MM.1S (cell line): ENCODE measurements at regions not wholly inside any gene's neighbourhood (a gene's known extent, or its start where the extent isn't known, plus 50 kb on each side); places are given as distances from the start of the nearest gene placed in this dataset.
"Not testable (repeated sequence)": the region's sequence is repeated elsewhere in the genome, so short reads cannot be mapped to it uniquely, and the experiment has no call there.

Experiments
- DNase-seq: peaks from one replicate; pipeline ENCODE4 v3.0.0-alpha.2; 2015
- H2AFZ ChIP-seq: fragments of 300-600 bp; sonication (generic); 2 replicates; pipeline ENCODE4 v1.6.0; 2016; ENCODE audit warnings: antibody characterized with exemption, low read length
- H3F3A ChIP-seq: fragments of 300-600 bp; sonication (generic); 2 replicates; pipeline ENCODE4 v1.6.1; 2016; ENCODE audit warnings: mild to moderate bottlenecking, antibody characterized with exemption, low read length, moderate library complexity, mixed read lengths; ENCODE audit not compliant: insufficient read depth
- H3K27ac ChIP-seq: fragments of 300-600 bp; sonication (generic); 2 replicates; pipeline ENCODE4 v1.5.1; 2016; ENCODE audit warnings: mild to moderate bottlenecking, low read length
- H3K27me3 ChIP-seq: fragments of 300-600 bp; sonication (generic); replicated peaks from 2 replicates; pipeline ENCODE4 v1.6.0; 2016; ENCODE audit warnings: low read length; ENCODE audit not compliant: insufficient read depth
- H3K36me3 ChIP-seq: fragments of 300-600 bp; sonication (generic); replicated peaks from 2 replicates; pipeline ENCODE4 v1.6.1; 2016; ENCODE audit warnings: mild to moderate bottlenecking, low read length, mixed read lengths; ENCODE audit not compliant: insufficient read depth
- H3K4me1 ChIP-seq: fragments of 300-600 bp; sonication (generic); 2 replicates; pipeline ENCODE4 v1.6.1; 2016; ENCODE audit warnings: low read length, mixed read lengths
- H3K4me2 ChIP-seq: fragments of 300-600 bp; sonication (generic); 2 replicates; pipeline ENCODE4 v1.6.0; 2016; ENCODE audit warnings: low read depth, low read length
- H3K4me3 ChIP-seq: fragments of 300-600 bp; sonication (generic); 2 replicates; pipeline ENCODE4 v1.5.1; 2016; ENCODE audit warnings: low read length, mixed read lengths
- H3K79me2 ChIP-seq: fragments of 300-600 bp; sonication (generic); 2 replicates; pipeline ENCODE4 v1.6.1; 2016; ENCODE audit warnings: mixed run types, low read length, mixed read lengths
- H3K9ac ChIP-seq: fragments of 300-600 bp; sonication (generic); 2 replicates; pipeline ENCODE4 v1.6.1; 2016; ENCODE audit warnings: low read length, mixed read lengths
- H3K9me2 ChIP-seq: fragments of 300-600 bp; sonication (generic); replicated peaks from 2 replicates; pipeline ENCODE4 v1.6.1; 2016; ENCODE audit warnings: mild to moderate bottlenecking, low read length, mixed read lengths; ENCODE audit not compliant: insufficient read depth
- H3K9me3 ChIP-seq: fragments of 300-600 bp; sonication (generic); replicated peaks from 2 replicates; pipeline ENCODE4 v1.6.1; 2016; ENCODE audit warnings: mild to moderate bottlenecking, low read length, mixed read lengths; ENCODE audit not compliant: insufficient read depth
- H4K20me1 ChIP-seq: fragments of 300-600 bp; sonication (generic); 2 replicates; pipeline ENCODE4 v1.6.1; 2016; ENCODE audit warnings: mild to moderate bottlenecking, low read length, moderate library complexity, mixed read lengths; ENCODE audit not compliant: insufficient read depth
- CTCF ChIP-seq: fragments of 300-600 bp; sonication (generic); IDR thresholded peaks from 2 replicates; pipeline ENCODE4 v1.5.1; 2016; ENCODE audit warnings: antibody characterized with exemption, low read length, mixed read lengths
- EZH2 ChIP-seq: fragments of 300-600 bp; sonication (generic); optimal IDR thresholded peaks from 2 replicates; pipeline ENCODE3; 2017; ENCODE audit warnings: low read depth, mild to moderate bottlenecking, antibody characterized with exemption, low read length, mixed read lengths
- EZH2phosphoT487 ChIP-seq: fragments of 300-600 bp; sonication (generic); IDR thresholded peaks from 2 replicates; pipeline ENCODE4 v1.6.1; 2018; ENCODE audit warnings: antibody characterized with exemption, low read length

GRCh38 chr1:195722146-195722545, 886.1 kb downstream of the KCNT2 start:
- not testable (repeated sequence) for H3K4me3 ChIP-seq, H2AFZ ChIP-seq, H4K20me1 ChIP-seq, H3K4me1 ChIP-seq, H3K79me2 ChIP-seq, H3F3A ChIP-seq, H3K9me3 ChIP-seq, H3K27me3 ChIP-seq, H3K27ac ChIP-seq, H3K4me2 ChIP-seq, H3K36me3 ChIP-seq, H3K9ac ChIP-seq, DNase-seq, H3K9me2 ChIP-seq

- Histone ChIP-seq H3K27ac (no peak overlapping the region), H3K9me2 (no peaks in the 10 kb centered on the region), H3K79me2 (no peaks in the 10 kb centered on the region), H3K4me1 (no peaks in the 10 kb centered on the region), H3F3A (no peaks in the 10 kb centered on the region), H2AFZ (no peak overlapping the region), H3K27me3 (no peaks in the 10 kb centered on the region), H3K4me2 (no peak overlapping the region), H3K9ac (no peak overlapping the region), H3K9me3 (no peaks in the 10 kb centered on the region), H3K4me3 (no peak overlapping the region), H3K36me3 (no peaks in the 10 kb centered on the region), H4K20me1 (no peaks in the 10 kb centered on the region)
- TF ChIP-seq EZH2: no peak
- TF ChIP-seq EZH2phosphoT487: no peak
- no peak for TF ChIP-seq CTCF
- no peak for DNase-seq
These were observed 886.8 kb downstream of the KCNT2 start for GRCh38 chr1:195721210-195721971.

DNA sequence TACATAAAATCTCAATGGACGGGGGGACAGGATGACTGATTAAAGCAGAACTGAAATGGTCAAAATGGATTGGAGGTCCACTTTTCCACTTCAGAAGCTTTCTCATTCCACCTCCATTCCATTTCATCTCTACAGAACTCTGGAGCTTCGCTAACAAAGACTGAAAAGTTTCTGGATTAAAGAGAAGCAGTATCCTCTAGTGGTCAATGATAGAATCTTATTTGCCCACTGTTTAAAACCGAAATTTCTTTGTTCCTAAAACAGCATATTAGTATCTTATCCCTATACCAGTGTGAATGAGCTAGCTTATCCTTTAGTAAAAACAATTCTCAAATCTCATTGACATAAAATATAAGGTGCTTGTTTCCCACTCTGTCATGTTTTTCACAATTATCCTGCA, 890.6 kb downstream of the KCNT2 start:
- no peak for DNase-seq
- H3K4me3 ChIP-seq: no peak overlapping the region
- H3K9ac ChIP-seq: no peak overlapping the region
- no peaks in the 10 kb centered on the region for H3F3A ChIP-seq
- H3K27me3 ChIP-seq: no peaks in the 10 kb centered on the region
- no peaks in the 10 kb centered on the region for H3K4me1 ChIP-seq
- H3K36me3 ChIP-seq: no peaks in the 10 kb centered on the region
- no peak overlapping the region for H2AFZ ChIP-seq
- TF ChIP-seq EZH2 (no peak), CTCF (peak; percentile 53)
- no peak overlapping the region for H3K27ac ChIP-seq
- no peaks in the 10 kb centered on the region for H3K9me2 ChIP-seq
- H3K4me2 ChIP-seq: no peak overlapping the region
- no peaks in the 10 kb centered on the region for H4K20me1 ChIP-seq
- no peaks in the 10 kb centered on the region for H3K9me3 ChIP-seq
- H3K79me2 ChIP-seq: no peaks in the 10 kb centered on the region

GRCh38 chr1:195715652-195716051, 892.6 kb downstream of the KCNT2 start:
- Histone ChIP-seq H3K27me3 (no peaks in the 10 kb centered on the region), H4K20me1 (no peaks in the 10 kb centered on the region), H3K9me2 (no peaks in the 10 kb centered on the region), H3K4me2 (no peak overlapping the region), H3K4me3 (no peak overlapping the region), H3K27ac (no peak overlapping the region), H3K4me1 (no peaks in the 10 kb centered on the region), H3K79me2 (no peaks in the 10 kb centered on the region), H3F3A (no peaks in the 10 kb centered on the region), H3K36me3 (no peaks in the 10 kb centered on the region), H2AFZ (no peak overlapping the region), H3K9ac (no peak overlapping the region), H3K9me3 (no peaks in the 10 kb centered on the region)
- TF ChIP-seq EZH2 (no peak), EZH2phosphoT487 (no peak), CTCF (no peak)
- DNase-seq: no peak
